HUES6 (cell line): ENCODE measurements at regions not wholly inside any gene's neighbourhood (a gene's known extent, or its start where the extent isn't known, plus 50 kb on each side); places are given as distances from the start of the nearest gene placed in this dataset.
"Not testable (repeated sequence)": the region's sequence is repeated elsewhere in the genome, so short reads cannot be mapped to it uniquely, and the experiment has no call there.

Source experiments
- H3K27ac ChIP-seq: 2 replicates; pipeline ENCODE4 v1.7.0; 2013; ENCODE audit warnings: low read depth, mild to moderate bottlenecking, low read length, inconsistent platforms
- H3K27me3 ChIP-seq: 2 replicates; pipeline ENCODE4 v1.6.1; 2013; ENCODE audit warnings: low read length; ENCODE audit not compliant: control insufficient read depth, insufficient read depth
- H3K36me3 ChIP-seq: 2 replicates; pipeline ENCODE4 v1.6.1; 2013; ENCODE audit warnings: low read length; ENCODE audit not compliant: control insufficient read depth, insufficient read depth
- H3K4me1 ChIP-seq: 2 replicates; pipeline ENCODE4 v1.6.1; 2013; ENCODE audit warnings: low read length; ENCODE audit not compliant: control insufficient read depth, insufficient read depth
- H3K4me3 ChIP-seq: 2 replicates; pipeline ENCODE4 v1.5.1; 2013; ENCODE audit warnings: low read depth, low read length
- H3K9ac ChIP-seq: one replicate; pipeline ENCODE4 v1.6.1; 2013; ENCODE audit warnings: mild to moderate bottlenecking, low read length
- H3K9me3 ChIP-seq: 2 replicates; pipeline ENCODE4 v1.6.1; 2013; ENCODE audit warnings: low read depth, low read length; ENCODE audit not compliant: control insufficient read depth, insufficient read depth

DNA sequence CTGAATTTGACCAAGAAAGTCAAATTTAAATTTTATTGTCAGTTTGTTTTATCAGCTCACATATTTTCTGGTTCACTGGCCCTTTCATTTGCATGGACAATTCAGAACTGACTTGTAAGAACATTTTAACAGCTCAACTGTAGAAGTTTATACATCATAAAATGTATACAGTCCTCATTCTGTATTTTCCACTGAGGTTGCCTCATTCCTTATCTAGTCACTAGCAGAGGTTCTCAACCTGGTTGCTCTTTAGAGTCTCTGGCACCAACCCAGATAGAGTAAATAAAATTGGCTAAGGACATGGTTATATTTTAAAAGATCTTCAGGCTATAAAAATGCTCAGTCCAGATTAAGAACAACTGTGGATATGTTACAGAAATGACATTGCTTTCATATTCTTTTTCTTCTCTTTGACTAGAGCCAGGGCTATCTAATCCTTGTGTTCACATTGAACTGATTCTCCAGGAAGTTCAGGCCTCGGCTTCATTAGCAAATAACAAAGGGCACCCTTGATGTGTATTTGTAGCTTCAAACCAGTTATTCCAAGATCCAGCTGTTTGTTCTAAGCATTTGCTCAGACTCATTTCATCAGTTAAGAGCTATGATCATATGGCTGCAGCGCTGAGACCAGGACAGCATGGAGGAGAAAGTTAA is 782.5 kb downstream of the ETS1 start:
- Histone ChIP-seq H3K36me3 (no peaks in the 10 kb centered on the region), H3K27me3 (no peaks in the 10 kb centered on the region), H3K9me3 (no peaks in the 10 kb centered on the region), H3K4me3 (no peak overlapping the region), H3K4me1 (peaks cover 15% of the 10 kb centered on the region; the same call in 1 of the 2 replicates), H3K9ac (no peak overlapping the region), H3K27ac (no peak overlapping the region)

- no peak overlapping the region for H3K27ac ChIP-seq
- H3K4me1 ChIP-seq: peaks cover 15% of the 10 kb centered on the region; the same call in 1 of the 2 replicates
- H3K9ac ChIP-seq: no peak overlapping the region
- H3K9me3 ChIP-seq: 0 out of 2 replicates have a peak, but pooled peaks cover 1% of the 10 kb centered on the region
- no peaks in the 10 kb centered on the region for H3K27me3 ChIP-seq
- no peaks in the 10 kb centered on the region for H3K36me3 ChIP-seq
- no peak overlapping the region for H3K4me3 ChIP-seq
These were observed 783.6 kb downstream of the ETS1 start for GRCh38 chr11:127803755-127804154.

DNA sequence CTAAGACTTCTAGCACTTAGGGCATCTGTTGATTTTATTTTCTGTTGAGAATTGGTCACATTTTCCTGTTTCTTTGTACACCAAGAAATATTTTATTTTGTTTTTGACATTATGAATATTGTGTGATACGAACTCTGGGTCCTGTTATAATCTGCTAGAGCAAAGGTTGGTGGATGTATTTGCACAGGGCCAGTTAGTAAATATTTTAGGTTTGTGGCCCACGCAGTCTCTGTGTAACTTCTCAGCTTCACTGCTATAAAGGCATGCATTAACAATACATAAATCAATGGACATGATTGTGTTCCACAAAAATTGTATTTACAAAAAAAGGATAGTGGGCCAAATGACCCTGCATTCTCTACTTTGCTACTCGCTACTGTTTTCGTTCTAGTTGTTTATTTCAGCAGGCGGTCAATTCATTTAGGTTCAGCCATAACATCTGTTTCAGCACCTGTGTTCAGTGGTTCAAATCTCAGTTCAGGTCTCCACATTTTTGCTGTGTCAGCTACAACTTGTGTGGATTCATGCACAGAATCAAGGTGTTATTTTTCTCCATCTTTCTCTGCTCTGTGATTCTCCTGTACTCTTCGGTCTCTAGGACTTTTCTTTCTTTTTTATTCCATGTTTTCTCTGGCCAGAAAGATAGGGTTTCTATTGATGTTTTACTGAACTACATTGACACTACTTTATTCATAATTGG is 786.2 kb downstream of the ETS1 start:
- Histone ChIP-seq H3K4me1 (peaks cover 11% of the 10 kb centered on the region; the same call in 1 of the 2 replicates), H3K36me3 (no peaks in the 10 kb centered on the region), H3K27me3 (no peaks in the 10 kb centered on the region)

GRCh38 chr11:127795326-127795725 is 792.0 kb downstream of the ETS1 start:
- Histone ChIP-seq H3K9ac (no peak overlapping the region), H3K27me3 (no peaks in the 10 kb centered on the region), H3K36me3 (no peaks in the 10 kb centered on the region), H3K4me1 (no peaks in the 10 kb centered on the region), H3K4me3 (no peak overlapping the region), H3K9me3 (0 out of 2 replicates have a peak, but pooled peaks cover 3% of the 10 kb centered on the region), H3K27ac (no peak overlapping the region)

More for the DNA sequence above, 786.2 kb downstream of the ETS1 start:
- no peak overlapping the region for H3K27ac ChIP-seq
- H3K9me3 ChIP-seq: 0 out of 2 replicates have a peak, but pooled peaks cover 3% of the 10 kb centered on the region
- H3K9ac ChIP-seq: no peak overlapping the region
- no peak overlapping the region for H3K4me3 ChIP-seq

GRCh38 chr11:127791844-127792243 is 791.3 kb upstream of the KIRREL3 start:
- Histone ChIP-seq H3K9me3 (no peaks in the 10 kb centered on the region), H3K4me1 (no peaks in the 10 kb centered on the region), H3K27me3 (no peaks in the 10 kb centered on the region), H3K9ac (no peak overlapping the region), H3K27ac (no peak overlapping the region), H3K36me3 (no peaks in the 10 kb centered on the region), H3K4me3 (no peak overlapping the region)

GRCh38 chr11:127790592-127790991 is 790.0 kb upstream of the KIRREL3 start:
- no peaks in the 10 kb centered on the region for H3K27me3 ChIP-seq
- no peak overlapping the region for H3K4me3 ChIP-seq
- H3K27ac ChIP-seq: no peak overlapping the region
- H3K9me3 ChIP-seq: no peaks in the 10 kb centered on the region
- H3K36me3 ChIP-seq: no peaks in the 10 kb centered on the region
- no peaks in the 10 kb centered on the region for H3K4me1 ChIP-seq
- no peak overlapping the region for H3K9ac ChIP-seq

- H3K36me3 ChIP-seq: no peaks in the 10 kb centered on the region
- H3K9me3 ChIP-seq: no peaks in the 10 kb centered on the region
- no peak overlapping the region for H3K9ac ChIP-seq
- H3K27me3 ChIP-seq: no peaks in the 10 kb centered on the region
- H3K4me1 ChIP-seq: no peaks in the 10 kb centered on the region
- H3K4me3 ChIP-seq: no peak overlapping the region
- H3K27ac ChIP-seq: no peak overlapping the region
These were observed 789.4 kb upstream of the KIRREL3 start for GRCh38 chr11:127789927-127790326.

- not testable (repeated sequence) for H3K36me3 ChIP-seq, H3K27ac ChIP-seq, H3K27me3 ChIP-seq, H3K9ac ChIP-seq, H3K4me3 ChIP-seq, H3K9me3 ChIP-seq
- peaks cover 28% of the 10 kb centered on the region for H3K4me1 ChIP-seq
These were observed 772.4 kb upstream of the KIRREL3 start for GRCh38 chr11:127772938-127773337.

- not testable (repeated sequence) for H3K9me3 ChIP-seq, H3K9ac ChIP-seq, H3K4me3 ChIP-seq, H3K27me3 ChIP-seq, H3K36me3 ChIP-seq
- peaks cover 26% of the 10 kb centered on the region for H3K4me1 ChIP-seq
- H3K27ac ChIP-seq: peak overlapping the region; percentile 81; the same call in 1 of the 2 replicates
These were observed 768.4 kb upstream of the KIRREL3 start for GRCh38 chr11:127768931-127769330.

GRCh38 chr11:127766734-127767133 is 766.2 kb upstream of the KIRREL3 start:
- Histone ChIP-seq H3K27ac (no peak overlapping the region; the same call in 1 of the 2 replicates), H3K9ac (no peak overlapping the region), H3K4me3 (no peak overlapping the region), H3K27me3 (no peaks in the 10 kb centered on the region), H3K36me3 (no peaks in the 10 kb centered on the region; the same call in 1 of the 2 replicates), H3K4me1 (peaks cover 26% of the 10 kb centered on the region), H3K9me3 (no peaks in the 10 kb centered on the region)

DNA sequence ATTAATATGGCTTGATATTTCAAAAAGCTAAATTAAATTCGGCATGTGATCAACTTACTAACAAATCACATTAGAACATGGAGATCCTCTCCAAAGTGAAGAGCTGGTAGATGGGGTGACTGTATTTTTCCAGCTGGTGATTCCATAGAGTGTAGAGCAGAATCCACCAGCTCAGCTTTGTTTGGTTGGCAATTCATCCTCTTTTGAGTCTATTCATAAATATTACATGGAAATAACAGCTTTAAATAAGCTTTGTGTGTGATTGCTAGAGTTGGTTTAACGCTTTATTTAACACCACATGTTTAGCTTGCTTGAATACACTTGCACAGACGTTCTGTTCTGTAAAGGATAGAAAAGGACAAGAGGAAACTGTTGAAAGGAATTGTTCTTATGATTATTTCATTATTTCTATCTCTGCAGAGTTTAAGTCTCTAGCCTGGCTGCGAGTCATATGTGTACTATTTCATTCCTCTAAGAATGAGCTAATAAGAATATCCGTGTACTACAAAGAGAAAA is 738.3 kb upstream of the KIRREL3 start:
- H3K36me3 ChIP-seq: no peaks in the 10 kb centered on the region

More for the DNA sequence above, 738.3 kb upstream of the KIRREL3 start:
- no peak overlapping the region for H3K27ac ChIP-seq
- H3K4me3 ChIP-seq: no peak overlapping the region
- peaks cover under 1% of the 10 kb centered on the region; the same call in 1 of the 2 replicates for H3K4me1 ChIP-seq
- H3K9me3 ChIP-seq: no peaks in the 10 kb centered on the region
- H3K27me3 ChIP-seq: no peaks in the 10 kb centered on the region
- no peak overlapping the region for H3K9ac ChIP-seq
